ENCODE measurements at regions not wholly inside any gene's neighbourhood (a gene's known extent, or its start where the extent isn't known, plus 50 kb on each side); places are given as distances from the start of the nearest gene placed in this dataset.

- Histone ChIP-seq H3K4me2 (ENCODE audit: low read length) (no peak overlapping the region), H3K36me3 (replicated peaks; ENCODE audit: low read depth, low read length) (no peaks in the 10 kb centered on the region), H3K4me3 (ENCODE audit: low read length) (no peak overlapping the region), H3K4me1 (ENCODE audit: low read length) (peaks cover 18% of the 10 kb centered on the region), H3K79me2 (ENCODE audit: low read length) (no peaks in the 10 kb centered on the region), H3K9me3 (ENCODE audit: insufficient read depth, low read length) (no peaks in the 10 kb centered on the region), H3K27ac (ENCODE audit: low read length) (no peak overlapping the region), H3K27me3 (ENCODE audit: low read depth, low read length) (no peaks in the 10 kb centered on the region), H4K20me1 (ENCODE audit: insufficient read depth, low read length) (no peaks in the 10 kb centered on the region), H2AFZ (ENCODE audit: low read depth, low read length) (no peak overlapping the region), H3K9ac (ENCODE audit: low read length) (no peak overlapping the region)
- TF ChIP-seq, protein P1, sequence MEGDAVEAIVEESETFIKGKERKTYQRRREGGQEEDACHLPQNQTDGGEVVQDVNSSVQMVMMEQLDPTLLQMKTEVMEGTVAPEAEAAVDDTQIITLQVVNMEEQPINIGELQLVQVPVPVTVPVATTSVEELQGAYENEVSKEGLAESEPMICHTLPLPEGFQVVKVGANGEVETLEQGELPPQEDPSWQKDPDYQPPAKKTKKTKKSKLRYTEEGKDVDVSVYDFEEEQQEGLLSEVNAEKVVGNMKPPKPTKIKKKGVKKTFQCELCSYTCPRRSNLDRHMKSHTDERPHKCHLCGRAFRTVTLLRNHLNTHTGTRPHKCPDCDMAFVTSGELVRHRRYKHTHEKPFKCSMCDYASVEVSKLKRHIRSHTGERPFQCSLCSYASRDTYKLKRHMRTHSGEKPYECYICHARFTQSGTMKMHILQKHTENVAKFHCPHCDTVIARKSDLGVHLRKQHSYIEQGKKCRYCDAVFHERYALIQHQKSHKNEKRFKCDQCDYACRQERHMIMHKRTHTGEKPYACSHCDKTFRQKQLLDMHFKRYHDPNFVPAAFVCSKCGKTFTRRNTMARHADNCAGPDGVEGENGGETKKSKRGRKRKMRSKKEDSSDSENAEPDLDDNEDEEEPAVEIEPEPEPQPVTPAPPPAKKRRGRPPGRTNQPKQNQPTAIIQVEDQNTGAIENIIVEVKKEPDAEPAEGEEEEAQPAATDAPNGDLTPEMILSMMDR (IDR thresholded peaks at IDR 0.05; ENCODE audit: low read depth, low read length): no peak
- no peak for TF ChIP-seq EZH2phosphoT487 (IDR thresholded peaks at IDR 0.05; ENCODE audit: low read depth)
Observed at GRCh38 chr6:132888701-132889100, 74.3 kb downstream of the RPS12 start.

- Histone ChIP-seq H3K4me2 (ENCODE audit: low read length) (peak overlapping the region; percentile 45), H3K27me3 (ENCODE audit: low read depth, low read length) (no peaks in the 10 kb centered on the region), H3K27ac (ENCODE audit: low read length) (peak overlapping the region; percentile 47), H2AFZ (ENCODE audit: low read depth, low read length) (no peak overlapping the region), H3K79me2 (ENCODE audit: low read length) (no peaks in the 10 kb centered on the region), H3K4me1 (ENCODE audit: low read length) (peaks cover 23% of the 10 kb centered on the region), H4K20me1 (ENCODE audit: insufficient read depth, low read length) (no peaks in the 10 kb centered on the region), H3K36me3 (replicated peaks; ENCODE audit: low read depth, low read length) (no peaks in the 10 kb centered on the region), H3K9me3 (ENCODE audit: insufficient read depth, low read length) (no peaks in the 10 kb centered on the region), H3K9ac (ENCODE audit: low read length) (no peak overlapping the region), H3K4me3 (ENCODE audit: low read length) (peak overlapping the region; percentile 33; the same call in 1 of the 2 replicates)
- no peak for TF ChIP-seq EZH2phosphoT487 (IDR thresholded peaks at IDR 0.05; ENCODE audit: low read depth)
- TF ChIP-seq, protein P1 (IDR thresholded peaks at IDR 0.05; ENCODE audit: low read depth, low read length): no peak
Observed at GRCh38 chr6:132892929-132893771, 78.8 kb downstream of the RPS12 start.

- Histone ChIP-seq H3K27ac (ENCODE audit: low read length) (peak overlapping the region; percentile 47), H3K9me3 (ENCODE audit: insufficient read depth, low read length) (no peaks in the 10 kb centered on the region), H4K20me1 (ENCODE audit: insufficient read depth, low read length) (no peaks in the 10 kb centered on the region), H3K36me3 (replicated peaks; ENCODE audit: low read depth, low read length) (no peaks in the 10 kb centered on the region), H3K4me3 (ENCODE audit: low read length) (peak overlapping the region; percentile 33), H3K4me1 (ENCODE audit: low read length) (peaks cover 23% of the 10 kb centered on the region), H2AFZ (ENCODE audit: low read depth, low read length) (no peak overlapping the region), H3K79me2 (ENCODE audit: low read length) (no peaks in the 10 kb centered on the region), H3K27me3 (ENCODE audit: low read depth, low read length) (no peaks in the 10 kb centered on the region), H3K9ac (ENCODE audit: low read length) (no peak overlapping the region), H3K4me2 (ENCODE audit: low read length) (peak overlapping the region; percentile 45)
- TF ChIP-seq, protein P1 (IDR thresholded peaks at IDR 0.05; ENCODE audit: low read depth, low read length): no peak
- TF ChIP-seq EZH2phosphoT487 (IDR thresholded peaks at IDR 0.05; ENCODE audit: low read depth): no peak
Observed at GRCh38 chr6:132893772-132894490, 79.6 kb downstream of the RPS12 start.

- H3K4me1 ChIP-seq (ENCODE audit: low read length): peaks cover 15% of the 10 kb centered on the region
- H3K4me2 ChIP-seq (ENCODE audit: low read length): no peak overlapping the region
- no peaks in the 10 kb centered on the region for H3K9me3 ChIP-seq (ENCODE audit: insufficient read depth, low read length)
- H2AFZ ChIP-seq (ENCODE audit: low read depth, low read length): no peak overlapping the region
- H3K79me2 ChIP-seq (ENCODE audit: low read length): no peaks in the 10 kb centered on the region
- H3K27me3 ChIP-seq (ENCODE audit: low read depth, low read length): no peaks in the 10 kb centered on the region
- H3K4me3 ChIP-seq (ENCODE audit: low read length): no peak overlapping the region
- no peaks in the 10 kb centered on the region for H3K36me3 ChIP-seq (replicated peaks; ENCODE audit: low read depth, low read length)
- TF ChIP-seq, protein P1 (IDR thresholded peaks at IDR 0.05; ENCODE audit: low read depth, low read length): no peak
- no peak for TF ChIP-seq EZH2phosphoT487 (IDR thresholded peaks at IDR 0.05; ENCODE audit: low read depth)
- no peak overlapping the region for H3K9ac ChIP-seq (ENCODE audit: low read length)
- H4K20me1 ChIP-seq (ENCODE audit: insufficient read depth, low read length): no peaks in the 10 kb centered on the region
- no peak overlapping the region for H3K27ac ChIP-seq (ENCODE audit: low read length)
Observed at GRCh38 chr6:132898376-132898775, 84.0 kb downstream of the RPS12 start.
